ENCODE measurements at regions not wholly inside any gene's neighbourhood (a gene's known extent, or its start where the extent isn't known, plus 50 kb on each side); places are given as distances from the start of the nearest gene placed in this dataset.

- no peak for TF ChIP-seq CTCF (IDR thresholded peaks at IDR 0.05)
- no peak for TF ChIP-seq POLR2AphosphoS5 (IDR thresholded peaks at IDR 0.05)
Measured at GRCh38 chr18:67705748-67706147, 189.2 kb upstream of the DSEL start.
